UCSD-AML1 (cell line): ENCODE measurements at regions not wholly inside any gene's neighbourhood (a gene's known extent, or its start where the extent isn't known, plus 50 kb on each side); places are given as distances from the start of the nearest gene placed in this dataset.
"Not testable (repeated sequence)": the region's sequence is repeated elsewhere in the genome, so short reads cannot be mapped to it uniquely, and the experiment has no call there.

Source experiments
- DNase-seq: peaks from one replicate; lab custom pipeline; 2025; ENCODE audit not compliant: unreplicated experiment; lab: John Stamatoyannopoulos, UW

DNA sequence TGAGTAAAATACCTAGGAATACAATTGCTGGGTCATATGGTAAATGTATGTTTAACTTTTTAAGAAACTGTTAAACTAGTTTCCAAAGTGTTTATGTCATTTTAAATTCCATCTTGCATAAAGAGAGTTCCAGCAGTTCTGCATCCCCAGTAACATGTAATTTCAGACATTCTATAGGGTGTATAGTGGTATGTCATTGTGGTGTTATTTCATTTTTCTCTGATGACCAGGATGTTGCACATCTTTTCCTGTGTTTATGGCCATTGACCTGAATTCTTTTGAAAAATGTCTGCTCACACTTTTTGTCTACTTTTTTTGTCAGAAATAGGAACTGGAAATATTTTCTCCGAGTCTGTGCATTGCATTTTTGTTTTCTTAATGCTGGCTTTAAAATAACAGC is 128.9 kb downstream of the TMEM200A start:
- no peak for DNase-seq

DNA sequence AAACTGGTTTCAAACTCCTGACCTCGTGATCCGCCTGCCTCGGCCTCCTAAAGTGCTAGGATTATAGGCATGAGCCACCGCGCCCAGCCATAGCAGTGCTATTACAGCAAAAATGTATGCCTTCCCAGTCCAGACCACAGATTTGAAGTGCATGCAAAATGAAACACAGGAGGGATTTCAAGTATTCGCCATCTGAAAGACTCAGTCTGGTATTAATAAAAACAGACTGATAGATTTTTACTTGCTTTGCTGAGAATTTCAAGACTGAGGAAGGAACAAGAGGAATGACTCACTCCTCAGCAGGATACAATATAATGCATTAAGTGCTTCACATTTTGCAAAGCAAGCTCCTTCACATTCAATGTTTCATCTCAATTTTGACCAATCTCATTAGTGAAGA is 134.9 kb downstream of the TMEM200A start:
- DNase-seq: no peak

DNA sequence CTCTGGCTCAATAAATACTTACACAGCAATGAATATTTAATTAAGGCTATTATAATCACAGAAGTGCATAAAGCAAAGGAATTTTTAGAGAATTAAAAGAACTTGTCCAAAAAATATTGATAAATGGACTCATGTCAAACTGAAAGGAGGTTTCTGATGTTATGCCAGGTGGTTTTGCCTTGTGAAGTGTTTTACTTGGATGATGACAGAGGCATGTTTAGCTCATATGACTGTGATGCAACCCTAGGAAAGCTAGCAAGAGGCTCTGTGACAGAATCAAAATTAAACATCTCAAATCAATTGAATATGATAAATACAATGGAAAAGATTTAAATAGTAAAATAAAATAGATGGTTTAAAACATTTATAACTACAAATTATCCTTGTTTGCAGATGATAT is 137.3 kb downstream of the TMEM200A start:
- no peak for DNase-seq

DNA sequence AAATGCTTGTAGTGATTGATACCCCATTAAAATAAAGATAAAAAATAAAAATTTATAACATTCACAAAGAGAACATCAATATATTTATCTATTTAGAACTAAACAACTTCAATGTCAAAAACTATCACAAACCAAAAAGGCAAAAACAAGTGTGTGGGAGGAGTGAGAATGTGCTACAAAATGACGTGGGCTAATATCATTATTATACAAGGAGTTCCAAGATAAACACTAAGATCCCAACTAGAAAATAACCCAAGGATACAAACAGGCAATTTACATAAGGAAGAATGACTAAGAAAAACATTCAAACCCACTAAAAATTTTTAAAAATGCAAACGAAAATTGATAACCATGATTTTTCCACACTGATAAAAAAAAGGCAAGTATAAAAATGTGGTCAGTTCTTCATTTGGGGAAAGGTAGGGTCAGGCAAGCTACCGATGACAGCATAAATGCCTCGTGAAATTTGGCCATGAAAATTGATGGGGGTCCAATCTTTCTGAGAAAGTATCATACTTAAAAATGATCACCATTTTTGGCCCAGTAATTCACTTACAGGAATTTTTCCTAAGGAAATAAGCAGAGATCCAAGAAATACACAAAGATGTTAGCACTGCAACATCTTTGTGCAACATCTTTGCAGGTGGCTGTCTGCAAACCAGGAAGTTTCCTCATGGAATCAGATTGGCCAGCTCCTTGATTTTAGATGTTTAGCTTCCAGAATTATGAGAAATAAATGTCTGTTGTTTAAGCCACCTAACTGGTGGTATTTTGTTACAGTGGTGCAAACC is 140.2 kb downstream of the TMEM200A start:
- DNase-seq: no peak

DNA sequence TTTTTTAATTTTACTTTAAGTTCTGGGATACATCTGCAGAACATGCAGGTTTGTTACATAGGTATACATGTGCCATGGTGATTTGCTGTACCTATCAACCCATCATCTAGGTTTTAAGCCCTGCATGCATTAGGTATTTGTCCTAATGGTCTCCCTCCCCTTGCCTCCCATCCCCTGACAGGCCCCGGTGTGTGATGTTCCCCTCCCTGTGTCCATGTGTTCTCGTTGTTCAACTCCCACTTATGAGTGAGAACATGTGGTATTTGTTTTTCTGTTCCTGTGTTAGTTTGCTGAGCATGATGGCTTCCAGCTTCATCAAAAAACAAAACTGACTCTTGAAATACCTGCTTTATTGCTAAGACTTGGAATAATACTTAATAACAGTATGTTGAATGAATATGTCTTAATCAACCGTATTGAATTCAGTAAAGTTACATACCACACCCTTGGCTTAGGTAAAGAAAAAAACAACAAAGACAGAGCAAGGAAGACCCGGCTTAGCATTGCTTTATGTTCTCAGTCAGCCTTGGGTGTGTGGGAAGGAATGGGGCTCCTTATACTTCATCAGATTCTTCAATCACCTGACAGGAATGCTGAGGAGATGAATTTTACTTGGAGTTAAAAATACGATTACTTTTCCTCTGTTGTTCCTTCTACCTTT is 141.3 kb downstream of the TMEM200A start:
- DNase-seq: not testable (repeated sequence)

DNA sequence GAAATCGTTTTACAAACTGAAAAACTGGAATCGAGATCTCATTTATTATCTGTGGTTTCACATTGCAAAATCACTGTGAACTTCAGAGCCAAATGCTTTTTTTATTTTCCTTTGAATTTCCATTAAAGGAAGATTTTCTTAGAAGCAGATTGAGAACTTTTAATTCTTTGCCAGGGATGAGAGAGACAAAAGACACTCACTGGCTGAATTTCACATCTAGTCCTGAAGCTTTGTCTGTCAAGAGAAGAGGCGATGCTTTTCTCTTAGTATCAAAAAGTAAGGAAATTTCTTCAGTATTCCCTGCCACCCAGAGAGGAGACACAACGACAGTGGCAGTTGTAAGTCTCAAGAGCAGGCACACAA is 141.8 kb downstream of the TMEM200A start:
- no peak for DNase-seq

DNA sequence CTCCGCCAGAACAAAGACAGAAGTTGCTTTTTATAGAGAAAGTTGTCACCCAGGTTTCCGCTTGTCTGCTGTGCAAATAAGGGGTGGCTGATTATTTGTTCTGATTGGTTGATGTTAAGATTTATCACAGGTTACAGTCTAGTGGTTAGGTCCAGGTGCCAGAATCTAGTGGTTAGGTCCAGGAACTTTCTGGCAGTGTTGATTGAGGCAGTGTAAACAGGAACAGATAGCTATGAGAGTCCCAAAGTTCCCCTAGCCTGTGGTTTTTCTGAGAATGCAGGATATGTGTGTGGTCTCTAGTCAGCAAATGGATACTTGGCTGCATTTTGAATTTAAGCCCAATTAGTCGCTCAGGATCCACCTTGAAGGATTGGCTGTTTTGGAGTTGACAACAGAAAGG is 148.0 kb downstream of the TMEM200A start:
- peak; percentile 34 for DNase-seq

DNA sequence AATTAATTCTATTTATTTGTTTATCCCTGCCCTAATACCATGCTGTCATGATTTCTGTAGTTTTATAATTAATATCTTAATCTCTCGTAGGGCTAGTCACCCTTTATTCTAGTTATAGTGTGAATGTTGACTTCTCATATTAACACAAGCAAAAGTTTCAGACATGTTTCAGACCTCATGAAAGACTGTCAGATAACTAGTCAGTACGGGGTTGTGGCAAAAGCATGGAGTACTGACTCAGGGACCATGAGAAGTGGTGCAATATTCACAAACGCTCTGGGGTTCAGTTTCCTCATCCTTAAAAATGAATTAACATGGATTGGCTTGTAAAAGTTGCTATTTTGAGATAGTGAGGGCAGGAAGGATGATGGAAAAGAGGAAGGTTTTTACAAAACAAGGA is 148.9 kb downstream of the TMEM200A start:
- no peak for DNase-seq

DNA sequence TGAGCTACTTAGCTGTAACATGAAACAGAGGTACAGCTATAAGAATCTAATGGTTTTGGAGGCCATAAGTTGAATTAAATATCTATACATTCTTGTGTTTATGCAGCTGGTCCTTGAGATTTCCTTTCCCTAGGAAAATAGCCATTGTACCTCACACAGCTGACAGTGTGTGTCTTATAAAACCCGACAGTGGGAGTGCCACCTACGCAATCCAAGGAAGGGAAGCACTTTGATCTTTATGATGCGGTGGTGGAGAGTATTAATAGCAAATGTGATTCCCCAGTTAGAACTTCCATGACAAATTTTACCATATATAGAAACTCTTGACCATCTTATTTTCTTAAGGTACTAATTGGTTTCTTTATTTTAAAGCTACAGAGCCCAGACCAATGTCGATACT is 149.5 kb downstream of the TMEM200A start:
- DNase-seq: no peak

DNA sequence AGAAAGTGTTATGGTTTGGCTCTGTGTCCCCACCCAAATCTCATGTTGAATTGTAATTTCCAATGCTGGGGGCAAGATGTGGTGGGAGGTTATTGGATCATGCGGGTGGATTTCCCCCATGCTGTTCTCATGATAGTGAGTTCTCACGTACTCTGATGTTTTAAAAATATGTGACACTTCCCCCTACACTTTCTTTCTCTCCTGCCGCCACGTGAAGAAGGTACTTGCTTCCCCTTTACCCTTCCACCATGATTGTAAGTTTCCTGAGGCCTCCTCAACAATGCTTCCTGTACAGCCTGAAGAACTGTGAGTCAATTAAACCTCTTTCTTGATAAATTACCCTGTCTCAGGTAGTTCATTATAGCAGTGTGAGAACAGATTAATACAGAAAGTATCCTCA is 150.8 kb downstream of the TMEM200A start:
- no peak for DNase-seq

DNA sequence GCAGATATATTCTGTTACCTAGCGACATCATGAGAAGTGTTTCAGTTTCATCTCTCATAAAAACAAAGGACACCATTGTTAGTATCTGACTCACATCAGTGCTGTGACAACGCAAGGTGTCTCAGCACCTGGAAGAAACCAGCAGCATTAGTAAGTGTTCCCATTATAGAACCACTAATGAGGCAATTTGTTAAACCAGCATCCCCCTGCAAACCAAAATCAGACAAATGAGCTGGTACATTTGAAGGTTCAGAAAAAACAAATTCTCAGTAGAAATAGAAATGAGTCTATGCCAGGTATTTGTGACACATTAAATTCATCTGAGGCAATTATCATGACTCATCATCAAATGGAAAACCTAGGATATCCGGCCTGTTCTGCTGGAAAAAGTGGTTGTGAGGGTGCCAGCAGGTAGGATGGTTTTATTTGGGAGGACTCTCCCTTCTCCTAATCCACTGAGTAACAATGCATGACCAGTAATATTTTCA is 151.7 kb downstream of the TMEM200A start:
- no peak for DNase-seq

DNA sequence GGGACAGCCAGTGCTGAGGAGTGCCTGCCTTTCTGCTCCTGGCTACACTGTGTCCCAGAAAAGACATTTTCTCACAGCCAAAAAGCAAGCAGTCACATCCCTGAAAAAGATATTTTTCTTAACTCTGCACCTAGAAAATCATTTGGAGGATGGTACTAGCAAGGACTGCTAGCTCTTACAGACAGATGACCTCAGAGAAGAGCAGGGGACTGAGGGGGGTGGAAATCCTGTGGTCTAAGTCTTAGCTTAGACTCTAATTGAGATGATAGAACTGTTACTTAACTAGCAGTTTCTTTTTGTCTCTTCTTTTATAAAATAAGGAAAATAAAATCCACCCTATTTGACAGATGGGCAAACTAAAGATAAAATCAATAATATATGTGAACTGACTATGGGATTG is 152.8 kb downstream of the TMEM200A start:
- no peak for DNase-seq

DNA sequence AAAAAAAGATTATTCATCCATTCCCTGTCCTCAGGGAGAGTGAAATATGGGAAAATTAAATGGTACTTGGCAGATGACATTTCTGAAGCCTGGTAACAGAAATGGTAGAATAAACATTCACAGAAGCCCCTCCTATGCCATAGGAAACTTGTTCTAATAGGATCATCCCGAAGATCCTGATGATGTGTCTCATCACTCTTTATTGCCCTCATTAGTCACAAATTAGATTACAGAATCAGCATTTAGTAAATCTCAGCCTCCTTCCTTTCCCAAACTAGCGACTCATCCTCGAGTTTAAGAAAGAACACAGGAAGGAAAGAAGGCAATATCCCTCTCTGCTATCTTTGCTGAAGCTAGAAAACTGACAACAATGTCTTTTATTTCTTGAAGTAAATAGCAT is 154.4 kb downstream of the TMEM200A start:
- DNase-seq: no peak

DNA sequence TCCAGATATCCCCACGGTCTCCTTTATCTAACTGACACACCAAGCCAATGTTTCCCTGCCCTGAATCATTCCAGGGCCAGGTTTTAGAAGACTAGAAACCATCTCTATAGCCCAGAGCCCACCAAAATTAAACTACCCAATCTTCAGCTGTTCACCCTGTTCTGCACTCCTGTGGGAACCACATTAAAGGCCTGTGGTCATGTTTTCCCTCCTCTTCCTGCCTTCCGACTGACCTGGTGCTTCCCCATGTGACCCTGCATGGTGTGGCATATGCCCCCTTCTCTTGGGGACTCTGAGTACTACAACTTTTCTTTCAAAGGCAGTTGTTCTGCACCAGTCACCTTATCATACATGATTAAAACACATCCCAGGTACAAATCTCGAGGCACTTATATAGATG is 155.0 kb downstream of the TMEM200A start:
- no peak for DNase-seq

DNA sequence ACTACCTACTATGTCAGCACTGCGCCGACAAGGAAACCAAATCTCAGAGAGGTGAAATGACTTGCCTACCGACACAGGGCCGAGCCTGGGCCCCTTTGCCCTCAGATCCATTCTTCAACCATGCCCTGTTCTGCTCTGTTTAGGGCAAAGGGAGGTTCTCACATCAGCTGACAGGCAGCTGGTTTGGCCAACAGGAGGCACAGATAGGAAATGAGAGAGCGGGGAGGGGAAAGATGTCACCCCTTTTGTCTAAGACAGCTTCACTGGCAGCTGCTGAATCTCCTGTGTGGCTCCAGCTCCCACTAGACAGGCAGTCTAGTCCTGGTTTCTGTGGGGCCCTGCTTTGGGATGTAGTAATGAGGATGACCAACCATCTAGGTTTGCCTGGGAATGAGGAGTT is 158.7 kb downstream of the TMEM200A start:
- peak; percentile 25 for DNase-seq

DNA sequence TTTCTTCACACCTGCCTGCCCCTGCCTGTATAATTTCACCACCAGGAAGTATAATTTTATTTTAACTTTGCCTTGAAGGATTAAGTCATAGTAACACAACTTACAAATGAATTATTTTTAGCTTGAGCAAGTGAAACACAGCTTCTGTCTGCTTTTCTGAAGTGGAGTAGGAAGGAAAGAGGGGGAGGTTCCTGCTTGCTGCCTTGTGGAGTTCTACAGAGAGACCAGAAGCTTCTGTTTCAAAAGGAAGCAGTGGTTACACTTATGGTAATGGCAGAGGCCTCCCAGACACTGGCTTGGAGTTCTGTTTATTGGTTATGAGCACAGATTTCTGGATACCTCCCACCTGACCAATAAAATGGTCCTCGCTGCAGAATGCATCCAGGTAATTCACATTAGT is 159.6 kb downstream of the TMEM200A start:
- DNase-seq: peak; percentile 40

DNA sequence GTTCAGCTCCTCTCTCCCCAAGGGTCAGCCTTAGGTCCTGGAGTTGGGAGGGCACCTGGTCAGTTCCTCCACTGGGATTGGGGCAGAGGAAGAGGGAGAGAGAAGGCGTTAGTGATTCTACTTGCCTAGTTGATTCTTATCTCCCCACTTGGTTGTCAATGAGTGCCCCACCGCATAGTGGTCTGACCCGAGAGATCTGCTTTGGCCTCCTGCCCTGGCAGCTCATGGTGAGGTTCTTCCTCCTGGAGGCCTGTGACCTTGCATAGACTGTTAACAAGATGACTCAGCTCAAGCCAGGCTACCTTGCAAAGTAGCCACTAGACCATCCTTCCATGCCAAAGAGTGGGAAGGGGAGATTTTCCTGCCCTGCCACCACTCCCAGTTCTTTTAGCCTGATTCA is 160.6 kb downstream of the TMEM200A start:
- DNase-seq: no peak

DNA sequence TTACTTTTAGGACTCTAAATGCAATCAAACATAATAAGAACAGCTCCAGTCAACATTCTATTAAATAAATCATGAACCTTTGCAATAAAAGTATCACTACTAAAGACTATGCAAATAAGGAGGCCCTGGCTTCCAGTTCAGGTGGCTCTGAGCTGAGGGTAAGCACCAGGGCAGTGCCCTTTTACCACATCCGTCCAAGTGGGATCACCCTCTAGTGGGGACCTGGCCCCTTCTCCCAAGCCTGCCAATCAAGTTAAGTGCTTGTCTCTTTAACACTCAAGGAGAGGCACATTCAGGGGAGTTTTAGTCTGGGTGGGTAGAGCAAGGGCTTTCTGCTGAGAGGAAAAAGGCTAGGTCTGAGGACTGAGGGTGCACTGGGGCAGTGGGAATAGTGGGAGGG is 161.4 kb downstream of the TMEM200A start:
- no peak for DNase-seq

DNA sequence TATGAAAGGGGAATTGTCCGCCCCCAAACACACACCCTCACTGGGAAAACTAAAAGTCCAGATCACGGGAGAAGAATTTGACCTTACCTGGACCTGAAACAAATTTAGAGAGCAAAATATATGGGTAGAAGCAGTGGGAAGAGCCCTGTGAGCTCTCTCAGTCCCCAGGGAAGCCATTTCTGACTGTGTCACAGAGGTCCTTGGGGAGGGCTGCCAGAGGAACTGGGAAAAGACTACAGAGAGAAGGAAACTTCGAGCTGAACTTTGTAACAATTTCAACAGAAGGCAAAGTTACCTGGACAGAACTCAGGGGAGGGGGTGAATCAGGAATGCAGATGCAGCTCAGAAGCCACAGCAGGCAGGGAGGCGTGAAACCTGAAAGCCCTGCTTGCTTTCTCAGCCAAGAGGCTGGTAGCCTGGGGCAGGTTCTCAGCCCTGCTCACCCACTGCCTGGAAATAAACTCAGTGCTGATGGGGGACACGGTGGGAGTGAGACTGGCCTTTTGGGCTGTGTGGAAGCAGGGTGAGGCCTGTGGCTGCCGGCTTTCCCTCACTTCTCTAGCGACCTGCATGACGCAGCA is 163.8 kb downstream of the TMEM200A start:
- no peak for DNase-seq

DNA sequence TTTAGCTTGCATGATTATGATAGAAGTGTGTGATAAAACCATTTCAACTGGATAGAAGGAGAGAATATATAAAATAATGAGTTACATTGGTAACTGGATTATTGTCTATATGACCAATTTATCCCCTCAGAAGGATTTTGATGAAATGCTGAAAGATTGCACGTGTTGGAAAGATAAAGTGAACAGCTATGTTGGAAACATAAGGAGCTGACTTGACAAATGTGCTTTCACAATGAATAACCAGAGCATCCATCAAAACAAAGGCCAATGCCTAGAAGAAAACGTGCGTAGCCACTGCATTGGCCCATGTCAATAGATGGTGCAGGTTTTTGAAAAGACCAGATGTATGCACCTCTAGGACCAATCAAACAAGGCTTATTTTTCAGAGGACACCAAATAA is 168.8 kb downstream of the TMEM200A start:
- no peak for DNase-seq

DNA sequence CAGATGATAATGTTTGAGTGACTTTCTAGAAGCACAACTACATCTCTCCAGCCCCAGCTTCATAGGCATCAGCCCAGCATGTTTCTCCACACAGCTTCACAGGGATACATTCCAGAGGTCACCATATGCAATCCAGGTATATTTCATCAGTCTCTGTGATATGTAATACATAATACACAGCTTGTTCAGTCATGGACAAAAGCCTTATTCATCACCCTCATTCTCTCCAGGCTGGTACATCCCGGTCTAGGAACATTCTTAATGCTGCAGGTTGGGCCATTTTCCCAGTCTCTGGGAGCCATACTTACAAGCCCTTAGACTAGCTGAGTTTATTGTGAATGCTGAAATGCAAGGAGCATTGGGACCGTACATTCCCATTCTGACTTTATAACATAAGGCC is 169.4 kb downstream of the TMEM200A start:
- DNase-seq: no peak

DNA sequence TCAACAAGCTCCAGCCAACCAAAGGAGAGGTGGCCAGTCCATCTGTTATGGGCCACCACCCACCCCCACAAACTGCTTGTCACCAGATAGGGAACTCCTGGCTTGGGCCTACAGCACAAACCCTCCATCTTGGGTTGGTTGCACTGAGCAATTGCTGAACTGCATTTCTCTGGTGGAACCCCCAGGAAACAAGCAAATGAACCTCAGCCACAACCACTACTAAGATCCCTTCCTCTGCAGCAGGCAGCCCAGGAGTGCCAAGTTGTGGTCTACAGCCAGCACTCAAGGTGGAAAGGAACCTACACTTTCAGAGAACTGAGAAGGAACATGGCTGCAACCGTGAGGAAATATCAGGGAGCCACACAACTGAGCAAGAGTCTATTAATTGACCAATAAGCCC is 171.6 kb downstream of the TMEM200A start:
- DNase-seq: no peak
